Fibroblast of skin of left biceps (primary cell): ENCODE measurements at regions not wholly inside any gene's neighbourhood (a gene's known extent, or its start where the extent isn't known, plus 50 kb on each side); places are given as distances from the start of the nearest gene placed in this dataset.
"Not testable (repeated sequence)": the region's sequence is repeated elsewhere in the genome, so short reads cannot be mapped to it uniquely, and the experiment has no call there.

Source experiments
- DNase-seq, 2 experiments: peaks; one replicate each; pipeline ENCODE4 v3.0.0-alpha.2; 2013; ENCODE audit warnings: low read depth in 2 of 2

DNA sequence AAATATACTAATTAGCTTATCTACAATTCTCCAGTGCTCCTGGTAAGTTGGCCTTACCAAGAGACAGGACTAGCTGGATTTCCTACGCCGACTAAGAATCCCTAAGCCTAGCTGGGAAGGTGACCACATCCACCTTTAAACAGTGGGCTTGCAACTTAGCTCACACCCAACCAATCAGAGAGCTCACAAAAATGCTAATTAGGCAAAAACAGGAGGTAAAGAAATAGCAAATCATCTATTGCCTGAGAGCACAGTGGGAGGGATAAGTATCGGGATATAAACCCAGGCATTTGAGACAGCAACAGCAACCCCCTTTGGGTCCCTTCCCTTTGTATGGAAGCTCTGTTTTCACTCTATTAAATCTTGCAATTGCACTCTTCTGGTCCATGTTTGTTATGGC is 1025.0 kb downstream of the RAB28 start:
- DNase-seq: no peak

DNA sequence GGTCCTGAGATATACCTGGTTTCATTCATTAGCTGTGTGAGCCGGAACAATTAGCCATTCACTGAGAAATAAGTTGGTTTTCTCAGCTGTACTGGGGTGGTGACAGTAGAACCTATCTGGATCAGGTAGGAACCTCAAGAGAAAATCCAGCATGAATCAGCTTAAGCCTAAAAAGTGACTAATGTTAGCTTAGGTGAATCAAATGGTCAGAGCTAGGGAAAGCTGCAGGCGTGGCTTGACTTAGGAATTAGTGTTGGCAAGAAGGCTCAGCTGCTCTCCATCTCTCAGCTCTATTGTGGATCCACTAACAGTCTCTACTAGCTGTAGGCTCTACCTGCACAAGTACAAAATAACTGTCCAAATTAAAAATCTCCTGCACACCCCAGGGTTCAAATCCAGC is 1025.5 kb downstream of the RAB28 start:
- DNase-seq: no peak

DNA sequence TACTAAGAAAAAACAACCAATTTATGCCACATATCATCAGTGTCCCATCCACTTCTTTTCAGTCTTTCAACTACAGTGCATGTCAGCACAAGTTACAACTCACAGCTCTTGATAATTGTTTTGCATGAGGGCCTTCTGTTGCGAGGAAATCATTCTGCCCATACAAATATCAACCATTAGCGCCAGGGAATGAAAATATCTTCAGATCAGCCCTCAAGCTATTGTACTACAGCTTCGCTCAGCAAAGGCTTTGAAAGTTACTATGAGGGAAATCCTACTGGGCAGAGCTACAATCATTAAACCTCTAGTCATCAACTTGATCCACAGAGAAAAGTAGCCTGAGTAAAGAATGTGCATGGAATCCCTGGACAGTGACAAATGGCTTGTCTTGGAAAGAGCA is 1023.6 kb upstream of the HS3ST1 start:
- no peak for DNase-seq

DNA sequence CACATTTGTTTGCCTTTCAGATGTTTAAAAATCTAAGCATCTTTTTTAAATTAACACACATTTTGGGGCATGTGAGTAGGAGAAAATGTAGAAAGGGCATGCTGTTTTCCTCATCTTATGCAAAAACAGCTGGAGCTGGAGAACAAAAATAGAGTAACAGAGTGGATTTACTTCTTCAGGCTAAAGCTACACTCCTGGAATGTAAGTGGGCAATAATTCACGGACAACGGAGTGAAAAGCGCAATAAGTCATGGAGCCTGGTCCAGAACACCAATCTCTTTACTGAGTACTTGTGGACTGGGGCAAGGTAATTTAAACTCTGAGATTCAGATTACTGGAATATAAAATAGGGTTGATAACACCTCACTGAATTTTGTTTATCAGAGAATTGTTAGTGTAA is 1018.8 kb upstream of the HS3ST1 start:
- no peak for DNase-seq

GRCh38 chr4:12446657-12447185 is 1018.0 kb upstream of the HS3ST1 start:
- no peak for DNase-seq

- no peak for DNase-seq
These were observed 1017.6 kb upstream of the HS3ST1 start for GRCh38 chr4:12446256-12446655.

DNA sequence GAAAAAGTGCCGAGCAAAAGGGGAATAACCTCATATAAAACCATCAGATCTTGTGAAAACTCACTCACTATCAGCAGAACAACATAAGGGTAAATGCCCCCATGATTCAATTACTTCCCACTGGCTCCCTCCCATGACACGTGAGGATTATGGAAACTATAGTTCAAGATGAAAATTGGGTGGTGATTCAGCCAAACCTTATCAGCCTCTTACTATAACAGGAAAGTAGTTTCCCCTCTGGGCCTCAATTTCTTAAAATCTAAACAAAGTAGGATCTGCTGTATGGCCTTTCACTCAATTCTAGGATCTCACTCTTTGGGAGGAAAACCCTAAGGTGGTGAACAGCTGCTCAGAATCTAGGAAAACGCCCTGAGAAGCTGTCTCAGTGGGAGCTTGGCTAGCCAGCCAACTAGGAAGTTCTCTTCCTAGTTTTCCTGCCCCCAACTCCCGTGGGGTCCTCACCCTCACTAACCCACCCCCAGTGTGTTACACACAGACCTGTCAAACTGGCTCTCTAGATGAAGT is 1017.1 kb upstream of the HS3ST1 start:
- DNase-seq: no peak

- DNase-seq: no peak
These were observed 1011.1 kb upstream of the HS3ST1 start for GRCh38 chr4:12439633-12440305.

DNA sequence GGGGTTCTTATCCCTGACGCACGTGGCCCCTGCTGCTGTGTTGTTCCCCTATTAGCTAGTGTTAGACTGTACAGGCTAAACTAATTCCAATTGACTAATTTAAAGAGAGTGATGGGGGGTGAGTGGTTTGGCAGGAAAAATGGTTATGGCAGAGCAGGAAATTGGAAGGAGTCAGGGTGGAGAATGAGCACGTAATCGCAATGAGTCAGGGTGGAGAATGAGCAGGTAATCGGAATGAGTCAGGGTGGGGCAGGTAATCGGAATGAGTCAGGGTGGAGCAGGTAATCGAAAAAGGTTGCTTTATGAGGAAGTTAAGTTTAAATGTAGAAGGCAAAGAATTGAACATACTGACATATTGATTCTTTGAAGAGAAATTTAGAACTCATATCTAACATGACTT is 1002.6 kb upstream of the HS3ST1 start:
- not testable (repeated sequence) for DNase-seq

GRCh38 chr4:12421364-12421763 is 992.7 kb upstream of the HS3ST1 start:
- DNase-seq: no peak

DNA sequence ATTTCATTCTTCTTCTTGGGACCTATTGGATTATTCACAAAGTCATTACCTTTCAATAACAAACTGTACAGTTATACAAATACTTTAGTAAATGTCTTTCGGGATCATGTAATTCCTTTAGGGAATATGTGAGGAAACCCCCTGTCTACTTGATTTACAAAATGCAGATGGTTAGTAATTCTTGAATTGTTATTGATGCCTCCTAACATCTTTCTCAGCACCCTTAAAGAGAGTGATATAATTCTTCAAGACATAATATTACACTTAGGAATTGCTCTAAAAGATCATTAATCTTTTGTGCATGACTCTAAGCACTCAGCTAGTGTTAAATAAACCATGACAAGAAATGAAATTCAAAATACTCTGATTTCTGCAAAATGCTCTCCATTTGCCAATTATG is 988.1 kb upstream of the HS3ST1 start:
- DNase-seq: no peak

- DNase-seq: no peak
These were observed 985.6 kb upstream of the HS3ST1 start for GRCh38 chr4:12414181-12414812.

DNA sequence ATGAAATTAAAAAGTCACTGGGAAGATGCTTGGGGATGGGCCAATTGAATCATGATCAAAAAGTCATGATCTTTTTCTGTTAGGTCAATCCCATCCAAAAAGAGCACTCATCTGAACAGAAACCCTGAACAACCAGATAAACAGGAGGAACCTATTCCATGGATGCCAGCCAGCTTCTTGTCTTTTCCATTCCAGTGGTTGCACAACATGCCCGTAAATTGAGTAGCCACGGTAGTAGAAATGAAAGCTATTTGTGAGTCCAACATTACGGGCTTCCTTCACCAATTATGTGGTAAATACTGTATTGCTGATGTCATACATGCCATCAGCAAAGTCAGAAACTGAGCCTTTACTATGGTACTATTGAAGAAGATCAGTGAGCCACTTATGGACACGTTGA is 982.4 kb upstream of the HS3ST1 start:
- no peak for DNase-seq

GRCh38 chr4:12409507-12410190 is 981.0 kb upstream of the HS3ST1 start:
- DNase-seq: no peak

DNA sequence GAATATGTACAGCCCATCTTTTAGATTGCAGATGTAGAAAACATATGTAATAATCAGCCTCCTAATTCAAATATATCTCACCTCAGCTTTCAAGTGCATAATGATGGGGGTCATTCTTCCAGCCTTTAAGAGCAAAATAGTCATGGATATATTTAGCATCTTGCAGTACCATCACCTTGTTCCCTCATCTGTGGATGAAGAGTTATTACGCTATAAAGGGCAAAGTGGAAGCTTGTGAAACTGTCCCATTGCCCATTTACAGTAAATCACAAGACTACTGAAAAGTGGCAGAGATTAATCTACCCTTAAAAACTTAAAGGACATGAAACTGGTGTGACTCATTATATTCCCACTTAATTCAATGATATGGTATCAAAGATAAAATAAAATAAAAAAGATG is 979.7 kb upstream of the HS3ST1 start:
- DNase-seq: no peak

DNA sequence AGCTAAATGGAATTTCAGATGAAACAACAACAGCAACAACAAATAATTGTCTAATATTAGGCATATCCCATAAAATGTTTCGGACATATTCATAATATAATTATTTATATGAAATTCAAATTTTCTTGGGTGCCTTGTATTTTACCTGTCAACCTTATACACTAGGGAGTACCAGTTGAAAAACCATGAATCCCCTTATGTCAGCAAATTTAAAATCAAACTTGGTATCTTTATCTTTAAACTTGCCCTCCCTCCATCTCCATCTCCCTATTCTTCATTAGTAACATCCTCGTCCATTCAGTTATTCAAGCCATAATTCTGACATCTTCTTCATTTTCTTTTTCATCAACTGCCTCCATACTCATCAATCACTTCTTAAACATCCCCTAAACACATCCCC is 974.5 kb upstream of the HS3ST1 start:
- no peak for DNase-seq

- DNase-seq: no peak
These were observed 971.1 kb upstream of the HS3ST1 start for GRCh38 chr4:12399781-12400180.

- no peak for DNase-seq
These were observed 965.1 kb upstream of the HS3ST1 start for GRCh38 chr4:12393631-12394262.

DNA sequence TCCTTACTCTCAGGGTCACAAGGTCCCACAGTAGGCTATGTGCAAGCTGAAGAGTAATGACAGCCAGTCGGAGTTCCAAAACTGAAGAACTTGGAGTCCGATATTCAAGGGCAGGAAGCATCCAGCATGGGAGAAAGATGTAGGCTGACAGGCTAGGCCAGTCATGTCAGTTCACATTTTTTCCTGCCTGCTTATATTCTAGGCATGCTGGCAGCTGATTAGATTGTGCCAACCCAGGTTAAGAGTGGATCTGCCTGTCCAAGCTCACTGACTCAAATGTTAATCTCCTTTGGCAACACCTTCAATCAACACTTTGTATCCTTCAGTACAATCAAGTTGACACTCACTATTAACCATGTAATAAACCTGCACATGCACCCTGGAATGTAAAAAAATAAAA is 960.9 kb upstream of the HS3ST1 start:
- no peak for DNase-seq

GRCh38 chr4:12382567-12382966 is 953.9 kb upstream of the HS3ST1 start:
- no peak for DNase-seq

DNA sequence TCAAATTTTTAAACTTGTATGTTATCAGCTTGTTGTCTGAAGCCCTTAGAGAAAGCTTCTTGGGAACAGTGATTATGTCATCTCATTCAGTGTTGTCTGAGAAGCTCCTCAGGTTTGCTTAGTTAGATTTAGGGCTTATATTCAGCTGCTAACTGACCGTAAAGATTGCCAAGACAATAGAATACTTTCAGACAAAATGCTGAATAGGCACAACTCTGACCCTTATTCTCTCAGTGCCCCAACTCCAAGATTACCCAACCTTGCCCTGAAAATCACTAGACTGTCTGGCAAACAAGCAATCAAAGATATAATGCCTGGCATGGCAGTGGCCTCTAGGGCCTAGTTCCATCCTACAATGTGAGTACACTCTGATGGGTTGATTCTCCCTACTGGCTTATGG is 950.5 kb upstream of the HS3ST1 start:
- DNase-seq: no peak

DNA sequence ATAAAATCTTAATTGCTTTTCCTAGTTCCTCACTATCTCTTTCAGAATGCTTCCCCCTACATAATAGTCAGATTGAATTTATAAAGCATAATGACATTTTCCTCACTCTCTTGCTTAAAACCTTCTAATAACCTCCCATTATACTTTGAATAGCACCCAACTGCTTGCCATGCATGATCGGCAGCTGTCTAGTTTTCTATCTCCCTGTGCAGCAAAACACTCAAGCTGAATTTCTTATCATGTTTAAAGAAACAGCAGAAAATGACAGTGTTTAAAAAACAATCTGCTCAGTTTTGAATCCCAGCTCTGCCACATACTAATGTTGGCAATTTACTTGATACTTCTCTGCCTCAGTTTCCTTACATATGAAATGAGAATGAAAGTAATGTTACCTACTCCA is 947.1 kb upstream of the HS3ST1 start:
- DNase-seq: no peak
